SK-N-SH treated with all-trans-retinoic acid at 6 μM for 48 hours (cell line): ENCODE measurements at regions not wholly inside any gene's neighbourhood (a gene's known extent, or its start where the extent isn't known, plus 50 kb on each side); places are given as distances from the start of the nearest gene placed in this dataset.

Experiments
- ARNTL ChIP-seq: fragments of 450-650 bp; formaldehyde crosslinking; IDR thresholded peaks from 2 replicates; pipeline ENCODE4 v1.5.0; 2020; ENCODE audit warnings: low read depth, mild to moderate bottlenecking, moderate library complexity, borderline replicate concordance
- BACH2 ChIP-seq: fragments of 250-450 bp; sonication (Bioruptor Pico); IDR thresholded peaks from 2 replicates; pipeline ENCODE4 v1.9.0; 2021; ENCODE audit warnings: mild to moderate bottlenecking, borderline replicate concordance
- CSDC2 ChIP-seq: fragments of 250-450 bp; sonication (Bioruptor Pico); IDR thresholded peaks from 2 replicates; pipeline ENCODE4 v1.5.0; 2020; ENCODE audit warnings: mild to moderate bottlenecking, moderate library complexity
- ESRRG ChIP-seq: fragments of 250-450 bp; sonication (Bioruptor Pico); IDR thresholded peaks from 2 replicates; pipeline ENCODE4 v1.6.1; 2021; ENCODE audit warnings: mild to moderate bottlenecking
- PATZ1 ChIP-seq: fragments of 250-450 bp; sonication (Bioruptor Pico); IDR thresholded peaks from 2 replicates; pipeline ENCODE4 v1.8.0; 2020; ENCODE audit warnings: mild to moderate bottlenecking, moderate library complexity, borderline replicate concordance
- PPARA ChIP-seq: fragments of 250-450 bp; sonication (Bioruptor Pico); IDR thresholded peaks from 2 replicates; pipeline ENCODE4 v1.5.0; 2020; ENCODE audit warnings: mild to moderate bottlenecking, borderline replicate concordance
- RARB ChIP-seq: fragments of 250-450 bp; sonication (Bioruptor Pico); IDR thresholded peaks from 2 replicates; pipeline ENCODE4 v1.8.0; 2021; ENCODE audit warnings: mild to moderate bottlenecking, moderate library complexity
- SNAI2 ChIP-seq: fragments of 250-450 bp; sonication (Bioruptor Pico); IDR thresholded peaks from 2 replicates; pipeline ENCODE4 v1.5.0; 2020; ENCODE audit warnings: mild to moderate bottlenecking, moderate library complexity
- TOX ChIP-seq: fragments of 250-450 bp; sonication (Bioruptor Pico); IDR thresholded peaks from 2 replicates; pipeline ENCODE4 v1.8.0; 2021; ENCODE audit warnings: mild to moderate bottlenecking, moderate library complexity, borderline replicate concordance
- ZC3H10 ChIP-seq: fragments of 250-450 bp; sonication (Bioruptor Pico); IDR thresholded peaks from 2 replicates; pipeline ENCODE4 v1.5.1; 2021; ENCODE audit warnings: mild to moderate bottlenecking, moderate library complexity
- ZFP30 ChIP-seq: fragments of 450-650 bp; formaldehyde crosslinking; IDR thresholded peaks from 2 replicates; pipeline ENCODE4 v1.5.0; 2022; ENCODE audit warnings: mild to moderate bottlenecking, moderate library complexity
- ZNF8 ChIP-seq: fragments of 450-650 bp; formaldehyde crosslinking; IDR thresholded peaks from 2 replicates; pipeline ENCODE4 v1.5.0; 2020; ENCODE audit warnings: mild to moderate bottlenecking, moderate library complexity
- TF ChIP-seq, protein P1 (sequence below): fragments of 250-450 bp; sonication (Bioruptor Pico); IDR thresholded peaks from 2 replicates; pipeline ENCODE4 v1.5.1; 2020; ENCODE audit warnings: low read depth, mild to moderate bottlenecking, moderate library complexity

DNA sequence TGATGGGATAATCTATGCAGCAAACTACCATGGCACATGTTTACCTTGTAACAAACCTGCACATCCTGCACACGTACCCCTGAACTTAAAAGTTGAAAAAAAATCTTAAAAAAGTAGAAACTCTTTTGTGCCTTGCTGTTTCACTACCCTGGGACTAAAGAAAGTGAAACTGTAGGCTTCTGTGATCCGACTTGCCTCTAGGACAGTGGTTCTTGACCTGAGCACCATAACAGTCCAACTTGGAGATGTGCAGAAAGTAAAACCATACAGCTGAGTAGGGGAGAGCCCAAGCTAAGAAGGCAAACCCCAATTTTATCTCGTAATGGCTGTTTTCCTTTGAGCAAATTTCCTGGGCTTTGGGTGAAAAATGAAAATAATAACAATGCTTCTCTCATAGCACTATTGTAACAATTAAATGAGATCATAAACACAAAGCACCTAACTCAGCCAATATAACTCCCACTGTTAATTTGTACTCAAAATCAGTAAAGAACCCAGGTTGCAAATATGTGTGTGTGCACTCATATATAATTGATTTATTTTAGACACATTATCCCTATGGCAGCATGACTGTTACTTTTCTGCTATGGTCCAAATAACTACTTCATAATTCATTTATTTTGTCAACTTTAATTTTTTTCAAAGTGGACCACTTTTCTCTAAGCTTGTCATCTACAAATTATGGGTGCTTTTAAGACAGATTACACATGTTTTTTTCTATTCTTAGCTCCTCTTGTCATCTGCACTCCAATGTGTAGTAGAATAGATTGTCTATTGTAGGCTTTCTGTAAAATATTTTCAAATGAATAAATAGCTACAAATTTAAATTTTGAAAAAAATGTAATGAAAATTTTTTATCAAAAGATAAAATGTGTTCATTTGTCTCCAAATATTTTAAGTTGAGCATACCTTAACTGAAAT, 334.9 kb downstream of the BTG1 start:
- no peak for TF ChIP-seq RARB (CRISPR knock-in tag)
- TF ChIP-seq ZNF8 (CRISPR knock-in tag): no peak
- TF ChIP-seq ZC3H10: no peak
- no peak for TF ChIP-seq PPARA
- no peak for TF ChIP-seq PATZ1 (CRISPR knock-in tag)
- TF ChIP-seq, protein P1, sequence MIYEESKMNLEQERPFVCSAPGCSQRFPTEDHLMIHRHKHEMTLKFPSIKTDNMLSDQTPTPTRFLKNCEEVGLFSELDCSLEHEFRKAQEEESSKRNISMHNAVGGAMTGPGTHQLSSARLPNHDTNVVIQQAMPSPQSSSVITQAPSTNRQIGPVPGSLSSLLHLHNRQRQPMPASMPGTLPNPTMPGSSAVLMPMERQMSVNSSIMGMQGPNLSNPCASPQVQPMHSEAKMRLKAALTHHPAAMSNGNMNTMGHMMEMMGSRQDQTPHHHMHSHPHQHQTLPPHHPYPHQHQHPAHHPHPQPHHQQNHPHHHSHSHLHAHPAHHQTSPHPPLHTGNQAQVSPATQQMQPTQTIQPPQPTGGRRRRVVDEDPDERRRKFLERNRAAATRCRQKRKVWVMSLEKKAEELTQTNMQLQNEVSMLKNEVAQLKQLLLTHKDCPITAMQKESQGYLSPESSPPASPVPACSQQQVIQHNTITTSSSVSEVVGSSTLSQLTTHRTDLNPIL (CRISPR knock-in tag): no peak
- no peak for TF ChIP-seq ESRRG
- no peak for TF ChIP-seq BACH2 (CRISPR knock-in tag)
- no peak for TF ChIP-seq ARNTL (CRISPR knock-in tag)
- TF ChIP-seq ZFP30 (CRISPR knock-in tag): no peak
- TF ChIP-seq TOX (CRISPR knock-in tag): no peak
- no peak for TF ChIP-seq SNAI2 (CRISPR knock-in tag)
- TF ChIP-seq CSDC2 (CRISPR knock-in tag): no peak
